ENCODE measurements at regions not wholly inside any gene's neighbourhood (a gene's known extent, or its start where the extent isn't known, plus 50 kb on each side); places are given as distances from the start of the nearest gene placed in this dataset.

GRCh38 chr10:78182841-78183240, 149.2 kb downstream of the RPS24 start:
- no peak for TF ChIP-seq CTCF (IDR thresholded peaks at IDR 0.05)
- no peak for TF ChIP-seq POLR2A (IDR thresholded peaks at IDR 0.05)

Data from testis (tissue), 2 donors.